ENCODE measurements at regions not wholly inside any gene's neighbourhood (a gene's known extent, or its start where the extent isn't known, plus 50 kb on each side); places are given as distances from the start of the nearest gene placed in this dataset.

DNA sequence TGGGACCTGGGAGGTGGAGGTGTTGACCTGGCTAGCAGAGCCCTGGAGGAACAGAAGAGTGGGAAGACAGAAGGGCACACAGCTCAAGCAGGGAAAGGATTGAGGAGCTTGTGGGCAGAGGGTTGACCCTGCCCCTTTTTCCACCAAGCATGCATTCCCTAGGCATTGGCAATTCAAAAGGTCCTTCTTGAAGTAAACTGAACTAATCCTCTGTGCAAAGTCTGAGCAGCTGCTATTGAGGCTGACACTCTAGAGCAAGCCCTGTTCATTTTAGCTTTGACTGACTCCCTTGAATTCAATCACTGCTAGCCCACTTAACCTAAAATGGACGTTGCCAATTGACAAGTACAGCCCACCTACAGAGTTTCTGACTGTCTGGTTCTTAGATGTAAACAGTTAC is 116.5 kb upstream of the TNS3 start:
- no peak overlapping the region for H3K27ac Mint-ChIP-seq
- H3K9me3 Mint-ChIP-seq: no peaks in the 10 kb centered on the region
- TF ChIP-seq, protein P1, sequence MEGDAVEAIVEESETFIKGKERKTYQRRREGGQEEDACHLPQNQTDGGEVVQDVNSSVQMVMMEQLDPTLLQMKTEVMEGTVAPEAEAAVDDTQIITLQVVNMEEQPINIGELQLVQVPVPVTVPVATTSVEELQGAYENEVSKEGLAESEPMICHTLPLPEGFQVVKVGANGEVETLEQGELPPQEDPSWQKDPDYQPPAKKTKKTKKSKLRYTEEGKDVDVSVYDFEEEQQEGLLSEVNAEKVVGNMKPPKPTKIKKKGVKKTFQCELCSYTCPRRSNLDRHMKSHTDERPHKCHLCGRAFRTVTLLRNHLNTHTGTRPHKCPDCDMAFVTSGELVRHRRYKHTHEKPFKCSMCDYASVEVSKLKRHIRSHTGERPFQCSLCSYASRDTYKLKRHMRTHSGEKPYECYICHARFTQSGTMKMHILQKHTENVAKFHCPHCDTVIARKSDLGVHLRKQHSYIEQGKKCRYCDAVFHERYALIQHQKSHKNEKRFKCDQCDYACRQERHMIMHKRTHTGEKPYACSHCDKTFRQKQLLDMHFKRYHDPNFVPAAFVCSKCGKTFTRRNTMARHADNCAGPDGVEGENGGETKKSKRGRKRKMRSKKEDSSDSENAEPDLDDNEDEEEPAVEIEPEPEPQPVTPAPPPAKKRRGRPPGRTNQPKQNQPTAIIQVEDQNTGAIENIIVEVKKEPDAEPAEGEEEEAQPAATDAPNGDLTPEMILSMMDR (IDR thresholded peaks at IDR 0.05; ENCODE audit: unreplicated experiment in 3 of 3): no peak
- no peaks in the 10 kb centered on the region for H3K27me3 Mint-ChIP-seq (ENCODE audit: low read depth)
- H3K4me3 Mint-ChIP-seq: no peak overlapping the region
- peaks cover 33% of the 10 kb centered on the region for H3K4me1 Mint-ChIP-seq
- H3K36me3 Mint-ChIP-seq (ENCODE audit: low read depth): no peaks in the 10 kb centered on the region

DNA sequence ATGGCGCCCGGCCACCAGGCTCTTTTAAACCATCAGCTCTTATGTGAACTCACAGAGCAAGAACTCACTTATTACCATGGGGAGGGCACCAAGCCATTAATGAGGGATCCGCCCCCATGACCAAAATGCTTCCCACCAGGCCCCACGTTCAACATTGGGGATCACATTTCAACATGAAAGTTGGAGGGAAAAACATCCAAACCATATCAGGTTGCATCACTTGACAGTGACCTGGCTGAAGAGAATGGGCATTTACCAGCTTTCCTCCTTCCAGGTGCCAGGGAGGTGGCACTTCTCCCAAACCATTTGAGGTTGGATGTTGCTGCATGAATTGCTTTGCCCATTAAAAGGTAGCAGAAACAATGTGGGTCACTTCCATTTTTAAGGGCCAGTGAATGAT is 115.6 kb upstream of the TNS3 start:
- H3K4me1 Mint-ChIP-seq: peaks cover 42% of the 10 kb centered on the region
- H3K4me3 Mint-ChIP-seq: no peak overlapping the region
- no peak overlapping the region for H3K27ac Mint-ChIP-seq
- no peaks in the 10 kb centered on the region for H3K36me3 Mint-ChIP-seq (ENCODE audit: low read depth)
- no peaks in the 10 kb centered on the region for H3K9me3 Mint-ChIP-seq
- H3K27me3 Mint-ChIP-seq (ENCODE audit: low read depth): no peaks in the 10 kb centered on the region
- TF ChIP-seq, protein P1 (IDR thresholded peaks at IDR 0.05; ENCODE audit: unreplicated experiment in 3 of 3): no peak

DNA sequence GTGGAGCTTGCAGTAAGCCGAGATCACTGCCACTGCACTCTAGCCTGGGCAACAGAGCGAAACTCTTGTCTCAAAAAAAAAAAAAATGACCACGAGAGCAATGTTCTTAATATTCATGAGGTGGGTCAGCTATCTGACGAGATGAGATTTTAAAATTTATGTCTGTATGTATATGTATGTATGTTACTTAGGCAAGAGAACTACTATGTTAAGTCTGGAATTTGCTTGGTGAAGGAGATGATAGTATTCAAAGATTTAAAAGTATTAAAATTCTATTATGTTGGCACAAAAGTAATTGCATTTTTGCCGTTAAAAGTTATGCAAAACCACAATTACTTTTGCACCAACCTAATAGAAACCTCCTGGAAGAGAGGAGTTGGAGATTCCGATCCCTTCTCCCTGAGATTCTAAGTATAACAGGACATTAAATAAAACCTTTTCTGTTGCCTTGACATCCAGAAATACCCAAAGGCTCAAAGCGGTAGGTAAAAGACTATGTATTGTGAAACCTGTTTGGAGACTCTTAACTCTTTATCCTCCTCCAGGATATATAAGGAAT is 114.3 kb upstream of the TNS3 start:
- H3K27me3 Mint-ChIP-seq (ENCODE audit: low read depth): no peaks in the 10 kb centered on the region
- H3K27ac Mint-ChIP-seq: peak overlapping the region; percentile 3 to 28 (median 8)
- no peaks in the 10 kb centered on the region for H3K9me3 Mint-ChIP-seq
- TF ChIP-seq, protein P1 (IDR thresholded peaks at IDR 0.05; ENCODE audit: unreplicated experiment in 3 of 3): no peak
- no peak overlapping the region for H3K4me3 Mint-ChIP-seq
- H3K4me1 Mint-ChIP-seq: peaks cover 49% of the 10 kb centered on the region
- no peaks in the 10 kb centered on the region for H3K36me3 Mint-ChIP-seq (ENCODE audit: low read depth)

DNA sequence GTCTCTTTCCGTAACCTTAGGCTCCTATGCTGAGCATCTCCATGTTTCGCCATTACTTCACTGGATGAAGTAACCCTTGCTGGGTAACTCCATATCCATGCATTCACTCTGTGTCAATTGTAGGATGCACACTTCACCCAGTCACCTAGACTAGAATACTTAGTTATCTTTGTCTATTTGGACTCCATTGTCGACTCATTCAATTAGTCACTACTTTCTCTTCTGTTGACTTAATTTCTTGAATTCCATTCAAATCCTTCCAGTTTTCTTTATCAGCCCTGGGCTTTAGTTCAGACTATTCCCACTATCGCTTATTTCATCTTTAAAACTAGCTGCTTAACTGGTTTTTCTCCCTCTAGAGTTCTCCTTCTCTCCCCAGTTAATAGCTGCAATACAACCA is 111.3 kb upstream of the TNS3 start:
- Mint-ChIP-seq H3K27me3 (ENCODE audit: low read depth) (no peaks in the 10 kb centered on the region), H3K27ac (peak overlapping the region; percentile 73 to 95 (median 92)), H3K4me3 (no peak overlapping the region), H3K9me3 (no peaks in the 10 kb centered on the region), H3K4me1 (peaks cover 49% of the 10 kb centered on the region), H3K36me3 (ENCODE audit: low read depth) (no peaks in the 10 kb centered on the region)
- TF ChIP-seq, protein P1 (IDR thresholded peaks at IDR 0.05; ENCODE audit: unreplicated experiment in 3 of 3): no peak

DNA sequence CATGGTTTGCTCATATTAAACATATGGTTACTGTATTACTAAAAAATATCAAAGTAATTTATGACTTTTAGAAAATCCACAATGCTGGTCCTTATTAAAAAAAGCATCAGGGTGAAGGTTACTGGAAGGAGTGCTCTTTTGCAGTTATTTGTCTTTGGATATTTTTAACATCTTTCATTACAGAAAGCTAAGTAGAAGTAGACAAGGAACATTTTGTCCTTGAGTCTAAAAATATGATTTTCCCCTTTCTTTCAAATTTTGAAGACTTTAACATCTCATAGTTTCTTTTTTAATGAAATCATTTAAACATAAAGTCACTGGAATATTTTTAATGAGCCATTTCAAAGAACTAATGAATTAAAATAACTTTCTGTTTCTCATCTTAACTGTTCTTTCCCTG is 110.1 kb upstream of the TNS3 start:
- no peaks in the 10 kb centered on the region for H3K27me3 Mint-ChIP-seq (ENCODE audit: low read depth)
- H3K27ac Mint-ChIP-seq: peak overlapping the region; percentile 73 to 95 (median 92)
- H3K4me3 Mint-ChIP-seq: no peak overlapping the region
- no peaks in the 10 kb centered on the region for H3K9me3 Mint-ChIP-seq
- H3K36me3 Mint-ChIP-seq (ENCODE audit: low read depth): no peaks in the 10 kb centered on the region
- TF ChIP-seq, protein P1 (IDR thresholded peaks at IDR 0.05; ENCODE audit: unreplicated experiment in 3 of 3): no peak
- H3K4me1 Mint-ChIP-seq: peaks cover 46% of the 10 kb centered on the region

DNA sequence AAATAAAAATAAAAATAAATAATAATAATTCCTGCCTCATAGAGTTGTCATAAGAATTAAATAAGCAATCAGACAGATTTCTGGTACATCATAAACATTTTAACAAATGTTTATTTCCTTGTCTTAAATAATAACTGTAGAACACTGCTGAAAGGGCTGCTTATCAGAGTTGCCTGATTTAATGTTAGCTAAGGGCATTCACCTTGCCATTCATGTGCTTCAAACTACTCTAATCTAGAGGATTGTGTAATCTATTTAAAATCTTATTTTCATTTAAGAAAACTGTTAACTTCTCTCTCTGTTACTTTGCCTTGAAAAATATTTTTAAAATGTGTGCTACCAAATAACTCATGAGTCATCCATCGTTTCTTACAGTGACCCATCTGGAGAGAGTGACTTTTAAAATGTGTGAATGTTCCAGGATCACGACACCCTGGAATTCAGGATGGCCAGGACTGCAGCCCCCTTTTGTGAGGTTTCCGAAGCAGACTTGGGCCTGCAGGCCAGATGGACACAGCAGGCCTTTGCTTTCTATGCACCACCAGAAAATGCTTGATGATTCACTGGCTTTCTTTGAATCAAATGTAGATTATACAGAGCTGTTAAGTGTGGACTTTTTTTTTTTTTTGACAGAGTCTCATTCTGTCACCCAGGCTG is 109.1 kb upstream of the TNS3 start:
- no peak overlapping the region for H3K4me3 Mint-ChIP-seq
- H3K9me3 Mint-ChIP-seq: no peaks in the 10 kb centered on the region
- TF ChIP-seq, protein P1 (IDR thresholded peaks at IDR 0.05; ENCODE audit: unreplicated experiment in 3 of 3): no peak
- H3K4me1 Mint-ChIP-seq: peaks cover 37% of the 10 kb centered on the region
- H3K27me3 Mint-ChIP-seq (ENCODE audit: low read depth): no peaks in the 10 kb centered on the region
- H3K36me3 Mint-ChIP-seq (ENCODE audit: low read depth): no peaks in the 10 kb centered on the region
- H3K27ac Mint-ChIP-seq: peak overlapping the region; percentile 73 to 95 (median 92)
